ENCODE measurements at regions not wholly inside any gene's neighbourhood (a gene's known extent, or its start where the extent isn't known, plus 50 kb on each side); places are given as distances from the start of the nearest gene placed in this dataset.

- Mint-ChIP-seq H3K9me3 (ENCODE audit: low read depth, unreplicated experiment) (no peaks in the 10 kb centered on the region), H3K4me1 (ENCODE audit: low read depth, unreplicated experiment) (no peaks in the 10 kb centered on the region), H3K27ac (ENCODE audit: unreplicated experiment) (no peak overlapping the region), H3K27me3 (ENCODE audit: unreplicated experiment) (peaks cover 28% of the 10 kb centered on the region), H3K36me3 (ENCODE audit: insufficient read depth, unreplicated experiment) (no peaks in the 10 kb centered on the region), H3K4me3 (ENCODE audit: low read depth, unreplicated experiment) (no peak overlapping the region)
- BruUV-seq (replicated peaks) = no TSS peak
- intact Hi-C loops (cut with micrococcal nuclease; ENCODE audit: unreplicated experiment) = no loop called here
- DNase-seq = no peak
- TF ChIP-seq, protein P1, sequence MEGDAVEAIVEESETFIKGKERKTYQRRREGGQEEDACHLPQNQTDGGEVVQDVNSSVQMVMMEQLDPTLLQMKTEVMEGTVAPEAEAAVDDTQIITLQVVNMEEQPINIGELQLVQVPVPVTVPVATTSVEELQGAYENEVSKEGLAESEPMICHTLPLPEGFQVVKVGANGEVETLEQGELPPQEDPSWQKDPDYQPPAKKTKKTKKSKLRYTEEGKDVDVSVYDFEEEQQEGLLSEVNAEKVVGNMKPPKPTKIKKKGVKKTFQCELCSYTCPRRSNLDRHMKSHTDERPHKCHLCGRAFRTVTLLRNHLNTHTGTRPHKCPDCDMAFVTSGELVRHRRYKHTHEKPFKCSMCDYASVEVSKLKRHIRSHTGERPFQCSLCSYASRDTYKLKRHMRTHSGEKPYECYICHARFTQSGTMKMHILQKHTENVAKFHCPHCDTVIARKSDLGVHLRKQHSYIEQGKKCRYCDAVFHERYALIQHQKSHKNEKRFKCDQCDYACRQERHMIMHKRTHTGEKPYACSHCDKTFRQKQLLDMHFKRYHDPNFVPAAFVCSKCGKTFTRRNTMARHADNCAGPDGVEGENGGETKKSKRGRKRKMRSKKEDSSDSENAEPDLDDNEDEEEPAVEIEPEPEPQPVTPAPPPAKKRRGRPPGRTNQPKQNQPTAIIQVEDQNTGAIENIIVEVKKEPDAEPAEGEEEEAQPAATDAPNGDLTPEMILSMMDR (IDR thresholded peaks at IDR 0.05; ENCODE audit: unreplicated experiment) = no peak
- CTCF ChIA-PET = no interaction called here
Measured at GRCh38 chr3:40752492-40752891, 227.7 kb downstream of the ZNF621 start.

DNA sequence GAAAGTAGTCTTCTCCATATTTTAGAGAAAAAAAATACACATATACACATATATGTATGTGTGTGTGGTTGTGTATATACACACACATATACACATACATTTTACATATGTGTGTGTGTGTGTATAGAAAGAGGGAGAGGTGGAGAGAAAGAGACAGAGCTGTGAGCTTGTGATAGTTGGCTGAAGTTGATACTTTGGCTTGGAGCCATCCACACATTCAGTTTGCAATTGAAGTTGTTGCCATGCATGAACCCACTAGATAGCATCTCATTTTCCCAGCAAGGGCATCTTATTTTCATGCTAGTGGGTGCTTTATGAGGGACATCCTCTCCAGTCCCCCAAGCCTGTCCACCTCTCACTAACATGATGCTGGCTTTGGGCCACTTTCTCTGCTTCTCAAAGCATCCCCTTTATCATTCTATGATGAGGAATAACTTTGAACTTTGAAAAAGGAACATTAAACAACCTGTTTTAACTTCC, 228.6 kb downstream of the ZNF621 start:
- Mint-ChIP-seq H3K27me3 (ENCODE audit: unreplicated experiment) (peaks cover 28% of the 10 kb centered on the region), H3K4me1 (ENCODE audit: low read depth, unreplicated experiment) (no peaks in the 10 kb centered on the region), H3K4me3 (ENCODE audit: low read depth, unreplicated experiment) (no peak overlapping the region), H3K27ac (ENCODE audit: unreplicated experiment) (no peak overlapping the region), H3K9me3 (ENCODE audit: low read depth, unreplicated experiment) (no peaks in the 10 kb centered on the region), H3K36me3 (ENCODE audit: insufficient read depth, unreplicated experiment) (no peaks in the 10 kb centered on the region)
- BruUV-seq (replicated peaks) = no TSS peak
- intact Hi-C loops (cut with micrococcal nuclease; ENCODE audit: unreplicated experiment) = no loop called here
- DNase-seq = no peak
- TF ChIP-seq, protein P1 (IDR thresholded peaks at IDR 0.05; ENCODE audit: unreplicated experiment) = no peak
- CTCF ChIA-PET = no interaction called here

DNA sequence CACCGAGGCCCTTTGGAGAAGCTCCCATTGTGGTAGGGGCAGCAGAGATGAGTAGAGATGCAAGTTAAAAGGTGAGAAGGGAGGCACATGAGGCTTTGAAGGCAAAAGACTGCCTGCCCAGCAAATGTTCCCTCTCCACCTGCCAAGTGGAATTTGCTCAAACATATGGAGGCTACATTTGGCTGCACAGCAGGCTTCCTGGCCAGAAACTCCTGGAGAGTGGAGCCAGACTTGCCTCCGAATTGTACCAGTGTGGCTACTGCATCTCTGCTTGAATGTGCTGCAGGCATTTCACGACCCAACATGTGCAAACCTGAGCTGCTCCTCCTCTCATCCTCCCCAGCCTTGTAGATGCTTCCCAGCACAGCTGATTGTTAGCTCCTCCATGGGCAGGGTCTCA, 229.2 kb downstream of the ZNF621 start:
- no peak overlapping the region for H3K27ac Mint-ChIP-seq (ENCODE audit: unreplicated experiment)
- H3K36me3 Mint-ChIP-seq (ENCODE audit: insufficient read depth, unreplicated experiment) = no peaks in the 10 kb centered on the region
- DNase-seq = no peak
- TF ChIP-seq, protein P1 (IDR thresholded peaks at IDR 0.05; ENCODE audit: unreplicated experiment) = no peak
- no peaks in the 10 kb centered on the region for H3K4me1 Mint-ChIP-seq (ENCODE audit: low read depth, unreplicated experiment)
- H3K27me3 Mint-ChIP-seq (ENCODE audit: unreplicated experiment) = peaks cover 28% of the 10 kb centered on the region
- CTCF ChIA-PET = no interaction called here
- BruUV-seq (replicated peaks) = no TSS peak
- no peak overlapping the region for H3K4me3 Mint-ChIP-seq (ENCODE audit: low read depth, unreplicated experiment)
- intact Hi-C loops (cut with micrococcal nuclease; ENCODE audit: unreplicated experiment) = no loop called here
- H3K9me3 Mint-ChIP-seq (ENCODE audit: low read depth, unreplicated experiment) = no peaks in the 10 kb centered on the region

DNA sequence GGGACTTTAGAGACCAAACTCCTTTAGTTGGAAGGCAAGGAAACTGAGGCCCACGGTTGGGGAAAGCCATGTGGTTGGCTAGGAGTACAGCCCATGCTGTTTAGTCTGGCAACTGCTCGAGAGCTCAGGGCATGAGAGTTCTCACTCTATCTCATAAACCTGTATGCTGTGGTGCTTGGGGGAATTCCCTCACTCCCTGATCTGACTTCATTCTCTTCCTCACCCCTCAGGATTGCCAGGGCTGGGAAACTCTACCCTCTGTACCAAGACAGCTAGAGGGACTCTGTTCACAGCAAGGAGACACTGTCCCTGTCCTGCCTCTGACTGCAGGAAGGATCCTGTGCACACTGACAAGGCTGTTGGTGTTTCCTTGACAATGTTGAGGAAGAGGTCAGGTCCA, 230.2 kb downstream of the ZNF621 start:
- intact Hi-C loops (cut with micrococcal nuclease; ENCODE audit: unreplicated experiment) = no loop called here
- Mint-ChIP-seq H3K4me1 (ENCODE audit: low read depth, unreplicated experiment) (no peaks in the 10 kb centered on the region), H3K36me3 (ENCODE audit: insufficient read depth, unreplicated experiment) (no peaks in the 10 kb centered on the region), H3K27ac (ENCODE audit: unreplicated experiment) (no peak overlapping the region), H3K9me3 (ENCODE audit: low read depth, unreplicated experiment) (peaks cover 2% of the 10 kb centered on the region), H3K27me3 (ENCODE audit: unreplicated experiment) (peaks cover 31% of the 10 kb centered on the region), H3K4me3 (ENCODE audit: low read depth, unreplicated experiment) (no peak overlapping the region)
- no peak for DNase-seq
- TF ChIP-seq, protein P1 (IDR thresholded peaks at IDR 0.05; ENCODE audit: unreplicated experiment) = no peak
- BruUV-seq (replicated peaks) = no TSS peak
- CTCF ChIA-PET = no interaction called here

Measured in Calu3 (cell line).